Heart left ventricle (tissue), 16 donors: ENCODE measurements at regions not wholly inside any gene's neighbourhood (a gene's known extent, or its start where the extent isn't known, plus 50 kb on each side); places are given as distances from the start of the nearest gene placed in this dataset.

Source experiments
- ATAC-seq, 4 donors: fragments of 200-7000 bp; cut with Tn5 transposase; one replicate each; pipeline ENCODE4 v1.9.1; 2020 to 2022; ENCODE audit warnings: moderate library complexity in 4 of 4, mild to moderate bottlenecking in 3 of 4, moderate number of reproducible peaks in 1 of 4
- DNase-seq, 5 donors: peaks; one replicate each; pipeline ENCODE4 v3.0.0-alpha.2; 2020
- H3K27ac ChIP-seq, 12 donors: fragments of 200-600 bp; sonication (generic) in 4 of 12; one replicate each; pipeline versions ENCODE4 v1.5.0 to v1.8.0; 2016 to 2022; ENCODE audit warnings: mild to moderate bottlenecking in 2 of 12
- H3K27me3 ChIP-seq, 9 donors: fragments of 200-600 bp; sonication (generic) in 2 of 9; one replicate each; pipeline versions ENCODE4 v1.5.1 to v1.8.0; 2016 to 2022; ENCODE audit warnings: mild to moderate bottlenecking in 3 of 9
- H3K36me3 ChIP-seq, 9 donors: fragments of 200-600 bp; sonication (generic) in 2 of 9; one replicate each; pipeline versions ENCODE4 v1.5.0 to v1.8.0; 2018 to 2022; ENCODE audit warnings: mild to moderate bottlenecking in 2 of 9
- H3K4me1 ChIP-seq, 12 donors: fragments of 200-600 bp; sonication (generic) in 4 of 12; one replicate each; pipeline versions ENCODE4 v1.5.0 to v1.8.0; 2016 to 2022; ENCODE audit warnings: mild to moderate bottlenecking in 3 of 12
- H3K4me3 ChIP-seq, 12 donors: fragments of 200-600 bp; sonication (generic) in 4 of 12; one replicate each; pipeline versions ENCODE4 v1.5.0 to v1.8.0; 2017 to 2022; ENCODE audit warnings: mild to moderate bottlenecking in 9 of 12, moderate library complexity in 4 of 12
- H3K9me3 ChIP-seq, 12 donors: fragments of 200-600 bp; sonication (generic) in 4 of 12; one replicate each; pipeline versions ENCODE4 v1.5.0 to v1.8.0; 2016 to 2022; ENCODE audit warnings: mild to moderate bottlenecking in 1 of 12
- CTCF ChIP-seq, 12 donors: fragments of 200-600 bp; sonication (generic) in 4 of 12; IDR thresholded peaks; one replicate each; pipeline versions ENCODE4 v1.5.0 to v1.8.0; 2018 to 2022; ENCODE audit warnings: antibody characterized with exemption in 12 of 12, mild to moderate bottlenecking in 5 of 12
- POLR2A ChIP-seq, 2 donors: fragments of 450-650 bp; IDR thresholded peaks; one replicate each; pipeline ENCODE4 v1.6.1; 2017; ENCODE audit warnings: antibody characterized with exemption in 2 of 2, mild to moderate bottlenecking in 2 of 2, moderate library complexity in 2 of 2
- WGBS, 4 donors: extraction: QIAGEN DNeasy Blood & Tissue Kit in 2 of 4; methylation state at CpG; one replicate each; pipeline versions ENCODE4 v1.1.5 to v1.1.7; 2013 to 2018; 5-methylcytosine and 5-hydroxymethylcytosine counted together
- intact Hi-C, 10 donors: fragments of 100-400 bp; cut with DNase I; formaldehyde crosslinking; loops; one replicate each; pipeline versions ENCODE4 v1.11.1 to v1.14.2; 2022
- donor health status: ischemic (EF 13 %, LVEDD 7.1; RV severe dilation, severe dysfunction).
- donor health status: healthy with polysubstance abuse.
- donor health status: DM: no; HTN: yes; CAD: no.
- donor health status: DM: no; HTN: no; CAD: no.
- donor health status: ischemic (EF 25% LVEDD 6.9; RV normal size, moderate dysfunction).
- donor health status: ischemic (EF 25% LVEDD 5.7; RV mildly dilated, moderate dysfunction).
- donor health status: healthy.
- donor health status: DM: yes; HTN: yes; CAD: no.
- donor health status: ischemic (EF 35%, LVEDD 5.7; RV mildly dilated, moderate dysfunction).
- donor health status: nonischemic (EF 11% LVEDD 7.7; RV severe dilation, severe dysfunction).
- donor health status: DM: yes; HTN: yes; CAD: no.
- donor health status: PGD.
- donor health status: ischemic (EF 29% LVEDD 5.4; RV normal size, mild dysfunction).
- donor health status: nonischemic (EF 23%, LVEDD 6.1; RV moderate dilation, normal function).

DNA sequence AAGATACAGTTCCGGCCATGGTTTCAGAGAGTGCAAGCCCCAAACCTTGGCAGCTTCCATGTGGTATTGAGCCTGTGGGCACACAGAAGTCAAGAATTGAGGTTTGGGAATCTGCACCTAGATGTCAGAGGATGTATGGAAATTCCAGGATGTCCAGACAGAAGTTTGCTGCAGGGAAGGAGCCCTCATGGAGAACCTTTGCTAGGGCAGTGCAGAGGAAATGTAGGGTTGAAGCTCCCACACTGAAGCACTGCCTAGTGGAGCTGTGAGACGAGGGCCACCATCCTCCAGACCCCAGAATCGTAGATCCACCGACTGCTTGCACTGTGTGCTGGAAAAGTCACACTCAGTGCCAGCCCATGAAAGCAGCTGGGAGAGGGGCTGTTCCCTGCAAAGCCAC lies 267.5 kb downstream of the OGFRL1 start:
- intact Hi-C loops = no loop called here
- TF ChIP-seq POLR2A (IDR thresholded peaks at IDR 0.05) (no peak), CTCF (IDR thresholded peaks at IDR 0.05) (no peak)
- peaks cover 0 to 31% (median 13%) of the 10 kb centered on the region in 12 donors for H3K9me3 ChIP-seq

GRCh38 chr6:71558974-71559373 lies 270.4 kb downstream of the OGFRL1 start:
- TF ChIP-seq CTCF (IDR thresholded peaks at IDR 0.05) (no peak), POLR2A (IDR thresholded peaks at IDR 0.05) (no peak)
- intact Hi-C loops = no loop called here
- DNase-seq (no peak), ATAC-seq (no peak)
- peaks cover 0 to 31% (median 13%) of the 10 kb centered on the region in 12 donors for H3K9me3 ChIP-seq
- no peaks in the 10 kb centered on the region for H3K4me1 ChIP-seq
- 76 to 90% (median 82%) methylated on average over 1 of the region's 1 CpG for WGBS, 4 donors
- no peaks in the 10 kb centered on the region for H3K27me3 ChIP-seq
- no peaks in the 10 kb centered on the region for H3K36me3 ChIP-seq
- H3K27ac ChIP-seq = no peak overlapping the region
- no peak overlapping the region for H3K4me3 ChIP-seq

More for the DNA sequence above, 267.5 kb downstream of the OGFRL1 start:
- WGBS, 4 donors = 81 to 88% (median 85%) methylated on average over 4 of the region's 4 CpGs
- no peak overlapping the region for H3K4me3 ChIP-seq
- H3K27ac ChIP-seq = no peak overlapping the region
- no peak for DNase-seq
- ATAC-seq = no peak
- no peaks in the 10 kb centered on the region for H3K4me1 ChIP-seq
- H3K27me3 ChIP-seq = no peaks in the 10 kb centered on the region
- H3K36me3 ChIP-seq = no peaks in the 10 kb centered on the region

DNA sequence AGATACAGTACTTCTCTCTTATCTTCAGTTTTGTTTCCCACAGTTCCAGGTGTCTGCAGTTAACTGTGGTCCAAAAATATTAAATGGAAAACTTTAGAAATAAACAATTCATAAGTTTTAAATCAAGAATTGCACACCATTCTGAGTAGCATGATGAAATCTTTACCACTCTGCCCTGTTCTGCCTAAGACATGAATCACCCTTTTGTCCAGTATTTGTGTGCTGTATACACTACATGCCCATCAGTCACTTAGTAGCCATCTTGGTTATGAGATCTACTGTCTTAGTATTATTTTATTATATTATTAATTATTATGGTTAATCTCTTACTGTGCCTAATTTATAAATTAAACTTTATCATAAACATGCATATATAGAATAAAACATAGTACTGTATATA lies 279.0 kb downstream of the OGFRL1 start:
- no peak for TF ChIP-seq POLR2A (IDR thresholded peaks at IDR 0.05)
- TF ChIP-seq CTCF (IDR thresholded peaks at IDR 0.05) = no peak
- intact Hi-C loops = no loop called here
- ATAC-seq (no peak), DNase-seq (no peak)
- Histone ChIP-seq H3K27ac (no peak overlapping the region), H3K4me3 (no peak overlapping the region), H3K9me3 (no peaks in the 10 kb centered on the region), H3K4me1 (no peaks in the 10 kb centered on the region), H3K36me3 (no peaks in the 10 kb centered on the region), H3K27me3 (no peaks in the 10 kb centered on the region)

GRCh38 chr6:71577766-71578165 lies 289.2 kb downstream of the OGFRL1 start:
- Histone ChIP-seq H3K36me3 (no peaks in the 10 kb centered on the region), H3K4me3 (no peak overlapping the region), H3K9me3 (no peaks in the 10 kb centered on the region), H3K4me1 (no peaks in the 10 kb centered on the region), H3K27me3 (no peaks in the 10 kb centered on the region), H3K27ac (no peak overlapping the region)
- ATAC-seq = no peak
- intact Hi-C loops = no loop called here
- no peak for DNase-seq
- TF ChIP-seq CTCF (IDR thresholded peaks at IDR 0.05) (no peak), POLR2A (IDR thresholded peaks at IDR 0.05) (no peak)
